ENCODE measurements at regions not wholly inside any gene's neighbourhood (a gene's known extent, or its start where the extent isn't known, plus 50 kb on each side); places are given as distances from the start of the nearest gene placed in this dataset.

GRCh38 chr3:79822076-79822475, 54.3 kb upstream of the ROBO1 start:
- no peak for DNase-seq

GRCh38 chr3:79820089-79820488, 52.3 kb upstream of the ROBO1 start:
- DNase-seq: no peak

- no peak for DNase-seq
Observed at GRCh38 chr3:79818015-79818414, 50.2 kb upstream of the ROBO1 start.
